SK-N-SH treated with all-trans-retinoic acid at 6 μM for 48 hours (cell line): ENCODE measurements at regions not wholly inside any gene's neighbourhood (a gene's known extent, or its start where the extent isn't known, plus 50 kb on each side); places are given as distances from the start of the nearest gene placed in this dataset.

Experiments used
- ATAC-seq: fragments of 200-7000 bp; cut with Tn5 transposase; 3 replicates; pipeline ENCODE4 v1.9.1; 2020; ENCODE audit warnings: mild to moderate bottlenecking, moderate library complexity
- ARNTL ChIP-seq: fragments of 450-650 bp; formaldehyde crosslinking; IDR thresholded peaks from 2 replicates; pipeline ENCODE4 v1.5.0; 2020; ENCODE audit warnings: low read depth, mild to moderate bottlenecking, moderate library complexity, borderline replicate concordance
- BACH2 ChIP-seq: fragments of 250-450 bp; sonication (Bioruptor Pico); IDR thresholded peaks from 2 replicates; pipeline ENCODE4 v1.9.0; 2021; ENCODE audit warnings: mild to moderate bottlenecking, borderline replicate concordance
- CSDC2 ChIP-seq: fragments of 250-450 bp; sonication (Bioruptor Pico); IDR thresholded peaks from 2 replicates; pipeline ENCODE4 v1.5.0; 2020; ENCODE audit warnings: mild to moderate bottlenecking, moderate library complexity
- ESRRG ChIP-seq: fragments of 250-450 bp; sonication (Bioruptor Pico); IDR thresholded peaks from 2 replicates; pipeline ENCODE4 v1.6.1; 2021; ENCODE audit warnings: mild to moderate bottlenecking
- GLIS3 ChIP-seq: fragments of 250-450 bp; sonication (Bioruptor Pico); IDR thresholded peaks from 2 replicates; pipeline ENCODE4 v1.5.0; 2020; ENCODE audit warnings: mild to moderate bottlenecking, moderate library complexity
- ISL1 ChIP-seq: fragments of 250-450 bp; sonication (Bioruptor Pico); IDR thresholded peaks from 2 replicates; pipeline ENCODE4 v2.1.2; 2022; ENCODE audit warnings: mild to moderate bottlenecking, moderate library complexity
- OSR1 ChIP-seq: fragments of 250-450 bp; sonication (Bioruptor Pico); IDR thresholded peaks from 2 replicates; pipeline ENCODE4 v1.8.0; 2022; ENCODE audit warnings: moderate library complexity, mild to moderate bottlenecking, inconsistent platforms
- PPARA ChIP-seq: fragments of 250-450 bp; sonication (Bioruptor Pico); IDR thresholded peaks from 2 replicates; pipeline ENCODE4 v1.5.0; 2020; ENCODE audit warnings: mild to moderate bottlenecking, borderline replicate concordance
- RARB ChIP-seq: fragments of 250-450 bp; sonication (Bioruptor Pico); IDR thresholded peaks from 2 replicates; pipeline ENCODE4 v1.8.0; 2021; ENCODE audit warnings: mild to moderate bottlenecking, moderate library complexity
- SNAI2 ChIP-seq: fragments of 250-450 bp; sonication (Bioruptor Pico); IDR thresholded peaks from 2 replicates; pipeline ENCODE4 v1.5.0; 2020; ENCODE audit warnings: mild to moderate bottlenecking, moderate library complexity
- TCF4 ChIP-seq: fragments of 250-450 bp; sonication (Bioruptor Pico); IDR thresholded peaks from 2 replicates; pipeline ENCODE4 v1.8.0; 2021; ENCODE audit warnings: mild to moderate bottlenecking, moderate library complexity, borderline replicate concordance
- TOX ChIP-seq: fragments of 250-450 bp; sonication (Bioruptor Pico); IDR thresholded peaks from 2 replicates; pipeline ENCODE4 v1.8.0; 2021; ENCODE audit warnings: mild to moderate bottlenecking, moderate library complexity, borderline replicate concordance
- ZC3H10 ChIP-seq: fragments of 250-450 bp; sonication (Bioruptor Pico); IDR thresholded peaks from 2 replicates; pipeline ENCODE4 v1.5.1; 2021; ENCODE audit warnings: mild to moderate bottlenecking, moderate library complexity
- ZFP3 ChIP-seq: fragments of 250-450 bp; sonication (Bioruptor Pico); IDR thresholded peaks from 2 replicates; pipeline ENCODE4 v1.5.0; 2020; ENCODE audit warnings: mild to moderate bottlenecking, moderate library complexity
- ZFP30 ChIP-seq: fragments of 450-650 bp; formaldehyde crosslinking; IDR thresholded peaks from 2 replicates; pipeline ENCODE4 v1.5.0; 2022; ENCODE audit warnings: mild to moderate bottlenecking, moderate library complexity
- ZNF565 ChIP-seq: fragments of 450-650 bp; formaldehyde crosslinking; conservative IDR thresholded peaks from 2 replicates; pipeline ENCODE4 v1.5.0; 2020; ENCODE audit warnings: low read depth, mild to moderate bottlenecking, moderate library complexity
- ZNF70 ChIP-seq: fragments of 450-650 bp; formaldehyde crosslinking; IDR thresholded peaks from 2 replicates; pipeline ENCODE4 v1.5.0; 2020; ENCODE audit warnings: mild to moderate bottlenecking, moderate library complexity
- ZNF8 ChIP-seq: fragments of 450-650 bp; formaldehyde crosslinking; IDR thresholded peaks from 2 replicates; pipeline ENCODE4 v1.5.0; 2020; ENCODE audit warnings: mild to moderate bottlenecking, moderate library complexity
- TF ChIP-seq, protein P1 (sequence below): fragments of 250-450 bp; sonication (Bioruptor Pico); IDR thresholded peaks from 2 replicates; pipeline ENCODE4 v1.8.0; 2021; ENCODE audit warnings: low read depth, mild to moderate bottlenecking, moderate library complexity, borderline replicate concordance
- TF ChIP-seq, protein P2 (sequence below): fragments of 250-450 bp; sonication (Bioruptor Pico); IDR thresholded peaks from 2 replicates; pipeline ENCODE4 v1.5.0; 2020; ENCODE audit warnings: mild to moderate bottlenecking, moderate library complexity
- TF ChIP-seq, protein P3 (sequence below): fragments of 250-450 bp; sonication (Bioruptor Pico); IDR thresholded peaks from 2 replicates; pipeline ENCODE4 v1.8.0; 2020; ENCODE audit warnings: mild to moderate bottlenecking, moderate library complexity, borderline replicate concordance
- TF ChIP-seq, protein P4 (sequence below): fragments of 250-450 bp; sonication (Bioruptor Pico); IDR thresholded peaks from 2 replicates; pipeline ENCODE4 v1.5.1; 2020; ENCODE audit warnings: low read depth, mild to moderate bottlenecking, moderate library complexity

DNA sequence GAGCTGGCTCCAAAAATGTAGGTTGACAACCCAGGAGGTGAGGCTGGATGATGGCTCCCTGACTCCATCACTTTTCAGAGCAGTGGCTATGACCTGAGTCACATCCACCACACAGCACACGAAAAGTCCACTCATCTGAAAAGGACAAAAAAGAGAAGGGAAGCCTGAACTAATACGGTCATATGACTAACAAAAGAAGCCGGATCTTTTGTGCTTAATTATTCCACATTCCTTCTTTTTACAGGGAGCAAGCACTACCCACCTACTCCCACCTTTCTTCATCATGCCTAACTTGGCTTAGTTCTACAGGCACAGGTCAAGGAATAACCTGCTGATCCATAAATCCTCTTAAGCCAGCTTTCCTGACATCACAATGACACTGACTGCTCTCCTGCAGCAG, 601.3 kb upstream of the MIR17HG start:
- TF ChIP-seq BACH2 (CRISPR knock-in tag) (no peak), ZC3H10 (CRISPR knock-in tag) (no peak), TCF4 (no peak), GLIS3 (CRISPR knock-in tag) (no peak), ZFP3 (CRISPR knock-in tag) (no peak), OSR1 (CRISPR knock-in tag) (no peak), CSDC2 (no peak), ESRRG (CRISPR knock-in tag) (no peak), SNAI2 (no peak), RARB (CRISPR knock-in tag) (no peak), ZNF70 (CRISPR knock-in tag) (no peak), ZFP30 (CRISPR knock-in tag) (no peak), ZNF565 (CRISPR knock-in tag) (no peak), ZNF8 (CRISPR knock-in tag) (no peak)
- TF ChIP-seq, protein P1, sequence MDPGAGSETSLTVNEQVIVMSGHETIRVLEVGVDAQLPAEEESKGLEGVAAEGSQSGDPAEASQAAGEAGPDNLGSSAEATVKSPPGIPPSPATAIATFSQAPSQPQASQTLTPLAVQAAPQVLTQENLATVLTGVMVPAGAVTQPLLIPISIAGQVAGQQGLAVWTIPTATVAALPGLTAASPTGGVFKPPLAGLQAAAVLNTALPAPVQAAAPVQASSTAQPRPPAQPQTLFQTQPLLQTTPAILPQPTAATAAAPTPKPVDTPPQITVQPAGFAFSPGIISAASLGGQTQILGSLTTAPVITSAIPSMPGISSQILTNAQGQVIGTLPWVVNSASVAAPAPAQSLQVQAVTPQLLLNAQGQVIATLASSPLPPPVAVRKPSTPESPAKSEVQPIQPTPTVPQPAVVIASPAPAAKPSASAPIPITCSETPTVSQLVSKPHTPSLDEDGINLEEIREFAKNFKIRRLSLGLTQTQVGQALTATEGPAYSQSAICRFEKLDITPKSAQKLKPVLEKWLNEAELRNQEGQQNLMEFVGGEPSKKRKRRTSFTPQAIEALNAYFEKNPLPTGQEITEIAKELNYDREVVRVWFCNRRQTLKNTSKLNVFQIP (CRISPR knock-in tag), result no peak
- TF ChIP-seq, protein P2, sequence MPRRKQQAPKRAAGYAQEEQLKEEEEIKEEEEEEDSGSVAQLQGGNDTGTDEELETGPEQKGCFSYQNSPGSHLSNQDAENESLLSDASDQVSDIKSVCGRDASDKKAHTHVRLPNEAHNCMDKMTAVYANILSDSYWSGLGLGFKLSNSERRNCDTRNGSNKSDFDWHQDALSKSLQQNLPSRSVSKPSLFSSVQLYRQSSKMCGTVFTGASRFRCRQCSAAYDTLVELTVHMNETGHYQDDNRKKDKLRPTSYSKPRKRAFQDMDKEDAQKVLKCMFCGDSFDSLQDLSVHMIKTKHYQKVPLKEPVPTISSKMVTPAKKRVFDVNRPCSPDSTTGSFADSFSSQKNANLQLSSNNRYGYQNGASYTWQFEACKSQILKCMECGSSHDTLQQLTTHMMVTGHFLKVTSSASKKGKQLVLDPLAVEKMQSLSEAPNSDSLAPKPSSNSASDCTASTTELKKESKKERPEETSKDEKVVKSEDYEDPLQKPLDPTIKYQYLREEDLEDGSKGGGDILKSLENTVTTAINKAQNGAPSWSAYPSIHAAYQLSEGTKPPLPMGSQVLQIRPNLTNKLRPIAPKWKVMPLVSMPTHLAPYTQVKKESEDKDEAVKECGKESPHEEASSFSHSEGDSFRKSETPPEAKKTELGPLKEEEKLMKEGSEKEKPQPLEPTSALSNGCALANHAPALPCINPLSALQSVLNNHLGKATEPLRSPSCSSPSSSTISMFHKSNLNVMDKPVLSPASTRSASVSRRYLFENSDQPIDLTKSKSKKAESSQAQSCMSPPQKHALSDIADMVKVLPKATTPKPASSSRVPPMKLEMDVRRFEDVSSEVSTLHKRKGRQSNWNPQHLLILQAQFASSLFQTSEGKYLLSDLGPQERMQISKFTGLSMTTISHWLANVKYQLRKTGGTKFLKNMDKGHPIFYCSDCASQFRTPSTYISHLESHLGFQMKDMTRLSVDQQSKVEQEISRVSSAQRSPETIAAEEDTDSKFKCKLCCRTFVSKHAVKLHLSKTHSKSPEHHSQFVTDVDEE (CRISPR knock-in tag), result no peak
- TF ChIP-seq, protein P3, sequence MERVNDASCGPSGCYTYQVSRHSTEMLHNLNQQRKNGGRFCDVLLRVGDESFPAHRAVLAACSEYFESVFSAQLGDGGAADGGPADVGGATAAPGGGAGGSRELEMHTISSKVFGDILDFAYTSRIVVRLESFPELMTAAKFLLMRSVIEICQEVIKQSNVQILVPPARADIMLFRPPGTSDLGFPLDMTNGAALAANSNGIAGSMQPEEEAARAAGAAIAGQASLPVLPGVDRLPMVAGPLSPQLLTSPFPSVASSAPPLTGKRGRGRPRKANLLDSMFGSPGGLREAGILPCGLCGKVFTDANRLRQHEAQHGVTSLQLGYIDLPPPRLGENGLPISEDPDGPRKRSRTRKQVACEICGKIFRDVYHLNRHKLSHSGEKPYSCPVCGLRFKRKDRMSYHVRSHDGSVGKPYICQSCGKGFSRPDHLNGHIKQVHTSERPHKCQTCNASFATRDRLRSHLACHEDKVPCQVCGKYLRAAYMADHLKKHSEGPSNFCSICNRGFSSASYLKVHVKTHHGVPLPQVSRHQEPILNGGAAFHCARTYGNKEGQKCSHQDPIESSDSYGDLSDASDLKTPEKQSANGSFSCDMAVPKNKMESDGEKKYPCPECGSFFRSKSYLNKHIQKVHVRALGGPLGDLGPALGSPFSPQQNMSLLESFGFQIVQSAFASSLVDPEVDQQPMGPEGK (CRISPR knock-in tag), result no peak
- TF ChIP-seq, protein P4, sequence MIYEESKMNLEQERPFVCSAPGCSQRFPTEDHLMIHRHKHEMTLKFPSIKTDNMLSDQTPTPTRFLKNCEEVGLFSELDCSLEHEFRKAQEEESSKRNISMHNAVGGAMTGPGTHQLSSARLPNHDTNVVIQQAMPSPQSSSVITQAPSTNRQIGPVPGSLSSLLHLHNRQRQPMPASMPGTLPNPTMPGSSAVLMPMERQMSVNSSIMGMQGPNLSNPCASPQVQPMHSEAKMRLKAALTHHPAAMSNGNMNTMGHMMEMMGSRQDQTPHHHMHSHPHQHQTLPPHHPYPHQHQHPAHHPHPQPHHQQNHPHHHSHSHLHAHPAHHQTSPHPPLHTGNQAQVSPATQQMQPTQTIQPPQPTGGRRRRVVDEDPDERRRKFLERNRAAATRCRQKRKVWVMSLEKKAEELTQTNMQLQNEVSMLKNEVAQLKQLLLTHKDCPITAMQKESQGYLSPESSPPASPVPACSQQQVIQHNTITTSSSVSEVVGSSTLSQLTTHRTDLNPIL, result no peak
- no peak for ATAC-seq

DNA sequence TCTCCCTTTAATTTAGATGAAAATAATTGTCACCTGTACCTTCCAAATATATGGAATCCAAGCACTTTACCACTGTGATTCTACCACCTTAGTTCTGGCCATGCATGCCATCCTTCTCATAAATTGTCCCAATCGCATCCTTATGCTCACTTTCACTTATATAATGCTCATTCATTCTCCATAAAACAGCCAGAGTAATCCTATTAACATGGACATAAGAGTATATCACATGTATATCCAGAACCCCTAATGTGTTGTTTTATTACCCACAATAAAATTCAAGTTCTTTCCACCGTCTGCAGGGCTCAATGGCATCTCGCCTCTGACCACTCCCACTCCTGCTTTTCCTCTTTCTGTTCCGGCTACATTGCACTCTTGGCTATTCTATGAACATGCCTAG, 597.5 kb upstream of the MIR17HG start:
- ATAC-seq, result no peak
- TF ChIP-seq, protein P4, result no peak
- TF ChIP-seq CSDC2 (no peak), ZNF70 (CRISPR knock-in tag) (no peak), PPARA (CRISPR knock-in tag) (no peak)

DNA sequence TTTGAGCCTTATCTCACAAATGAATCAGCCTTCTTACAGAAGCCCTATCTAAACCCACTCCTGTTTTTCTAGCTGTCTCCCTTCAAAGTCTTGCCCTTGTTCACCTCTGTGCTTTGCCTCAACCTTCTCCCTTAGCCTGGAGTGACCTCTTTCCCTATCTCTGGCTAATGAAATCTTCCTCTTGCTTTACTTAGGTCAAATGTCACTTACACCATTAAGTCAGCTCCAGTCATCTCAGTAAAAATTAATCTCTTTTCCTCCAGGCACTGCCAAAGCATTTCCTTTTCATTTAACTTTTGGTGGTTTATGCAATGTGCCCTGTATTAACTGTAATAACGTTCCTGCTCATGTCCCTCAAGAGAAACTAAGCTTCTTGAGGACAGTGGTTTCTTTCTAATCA, 596.5 kb upstream of the MIR17HG start:
- TF ChIP-seq BACH2 (CRISPR knock-in tag) (no peak), RARB (CRISPR knock-in tag) (no peak), ZNF70 (CRISPR knock-in tag) (no peak), ISL1 (CRISPR knock-in tag) (no peak), CSDC2 (no peak)
- ATAC-seq, result no peak

DNA sequence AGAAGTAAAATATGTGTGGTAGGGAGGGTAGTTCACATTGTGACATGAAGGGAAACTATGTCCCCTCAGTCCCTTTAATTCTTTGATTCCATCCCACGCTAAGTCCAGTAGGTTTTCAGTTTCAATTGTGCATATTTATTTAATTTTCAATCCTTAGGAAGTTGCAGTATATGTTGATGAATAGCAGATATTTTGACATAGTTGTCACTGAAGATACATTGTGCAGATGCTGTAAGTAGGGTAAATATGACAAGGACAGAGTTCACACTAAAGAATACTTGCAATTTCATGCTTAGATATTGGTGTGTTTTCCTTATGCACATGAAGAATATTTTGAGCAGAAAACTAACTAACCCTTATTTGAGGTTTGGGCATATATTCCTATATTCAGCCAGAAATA, 595.4 kb upstream of the MIR17HG start:
- no peak for ATAC-seq
- TF ChIP-seq ZNF565 (CRISPR knock-in tag), result no peak
- TF ChIP-seq ZC3H10 (CRISPR knock-in tag), result no peak
- TF ChIP-seq CSDC2, result no peak
- TF ChIP-seq, protein P3 (CRISPR knock-in tag), result no peak
- TF ChIP-seq BACH2 (CRISPR knock-in tag), result no peak
- TF ChIP-seq ZNF70 (CRISPR knock-in tag), result no peak
- TF ChIP-seq ESRRG (CRISPR knock-in tag), result no peak
- TF ChIP-seq, protein P4, result no peak
- no peak for TF ChIP-seq TOX (CRISPR knock-in tag)
- TF ChIP-seq ARNTL (CRISPR knock-in tag), result no peak
- no peak for TF ChIP-seq ISL1 (CRISPR knock-in tag)
- TF ChIP-seq OSR1 (CRISPR knock-in tag), result no peak
- no peak for TF ChIP-seq TCF4
- no peak for TF ChIP-seq GLIS3 (CRISPR knock-in tag)
